Panc1 (cell line): ENCODE measurements at regions not wholly inside any gene's neighbourhood (a gene's known extent, or its start where the extent isn't known, plus 50 kb on each side); places are given as distances from the start of the nearest gene placed in this dataset.

Experiments used
- POLR2AphosphoS5 ChIP-seq: IDR thresholded peaks from 2 replicates; pipeline ENCODE4 v1.6.1; 2012; ENCODE audit warnings: mild to moderate bottlenecking, low read depth, low read length, moderate library complexity
- SIN3A ChIP-seq: IDR thresholded peaks from 2 replicates; pipeline ENCODE4 v1.6.1; 2012; ENCODE audit warnings: low read depth, mild to moderate bottlenecking, low read length, moderate library complexity, borderline replicate concordance; ENCODE audit not compliant: insufficient read depth
- TF ChIP-seq, protein P1 (sequence below): fragments of 450-650 bp; IDR thresholded peaks from 2 replicates; pipeline ENCODE4 v1.5.1; 2017; ENCODE audit warnings: mild to moderate bottlenecking
- TF ChIP-seq, protein P2 (sequence below), 2 experiments: IDR thresholded peaks; 2 replicates each; pipeline ENCODE4 v1.6.1; 2011 to 2012; ENCODE audit warnings: low read depth in 2 of 2, control low read depth in 1 of 2, low read length in 1 of 2, mild to moderate bottlenecking in 1 of 2, moderate library complexity in 1 of 2; ENCODE audit not compliant: insufficient read depth in 1 of 2

DNA sequence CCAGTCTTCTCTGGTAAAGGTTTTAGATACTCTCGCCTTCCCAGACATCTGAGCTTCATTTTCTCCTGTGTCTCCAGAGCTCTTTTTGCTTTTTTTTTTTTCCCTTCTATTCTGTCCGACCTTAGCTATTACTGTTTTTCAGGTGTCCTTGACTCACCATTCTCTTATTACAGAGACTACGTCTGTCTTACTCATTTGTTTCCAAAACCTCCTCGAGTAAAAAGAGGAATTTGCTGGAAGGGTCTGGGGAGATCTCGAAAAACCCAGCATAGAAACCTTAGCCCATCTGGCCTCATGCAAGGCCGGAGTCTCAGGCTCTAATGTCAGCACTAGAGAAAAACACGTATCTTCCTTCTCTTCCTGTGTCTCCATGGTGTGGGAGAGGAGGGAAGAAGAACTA, 109.2 kb upstream of the CARMIL1 start:
- TF ChIP-seq, protein P1, sequence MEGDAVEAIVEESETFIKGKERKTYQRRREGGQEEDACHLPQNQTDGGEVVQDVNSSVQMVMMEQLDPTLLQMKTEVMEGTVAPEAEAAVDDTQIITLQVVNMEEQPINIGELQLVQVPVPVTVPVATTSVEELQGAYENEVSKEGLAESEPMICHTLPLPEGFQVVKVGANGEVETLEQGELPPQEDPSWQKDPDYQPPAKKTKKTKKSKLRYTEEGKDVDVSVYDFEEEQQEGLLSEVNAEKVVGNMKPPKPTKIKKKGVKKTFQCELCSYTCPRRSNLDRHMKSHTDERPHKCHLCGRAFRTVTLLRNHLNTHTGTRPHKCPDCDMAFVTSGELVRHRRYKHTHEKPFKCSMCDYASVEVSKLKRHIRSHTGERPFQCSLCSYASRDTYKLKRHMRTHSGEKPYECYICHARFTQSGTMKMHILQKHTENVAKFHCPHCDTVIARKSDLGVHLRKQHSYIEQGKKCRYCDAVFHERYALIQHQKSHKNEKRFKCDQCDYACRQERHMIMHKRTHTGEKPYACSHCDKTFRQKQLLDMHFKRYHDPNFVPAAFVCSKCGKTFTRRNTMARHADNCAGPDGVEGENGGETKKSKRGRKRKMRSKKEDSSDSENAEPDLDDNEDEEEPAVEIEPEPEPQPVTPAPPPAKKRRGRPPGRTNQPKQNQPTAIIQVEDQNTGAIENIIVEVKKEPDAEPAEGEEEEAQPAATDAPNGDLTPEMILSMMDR: no peak
- TF ChIP-seq, protein P2, sequence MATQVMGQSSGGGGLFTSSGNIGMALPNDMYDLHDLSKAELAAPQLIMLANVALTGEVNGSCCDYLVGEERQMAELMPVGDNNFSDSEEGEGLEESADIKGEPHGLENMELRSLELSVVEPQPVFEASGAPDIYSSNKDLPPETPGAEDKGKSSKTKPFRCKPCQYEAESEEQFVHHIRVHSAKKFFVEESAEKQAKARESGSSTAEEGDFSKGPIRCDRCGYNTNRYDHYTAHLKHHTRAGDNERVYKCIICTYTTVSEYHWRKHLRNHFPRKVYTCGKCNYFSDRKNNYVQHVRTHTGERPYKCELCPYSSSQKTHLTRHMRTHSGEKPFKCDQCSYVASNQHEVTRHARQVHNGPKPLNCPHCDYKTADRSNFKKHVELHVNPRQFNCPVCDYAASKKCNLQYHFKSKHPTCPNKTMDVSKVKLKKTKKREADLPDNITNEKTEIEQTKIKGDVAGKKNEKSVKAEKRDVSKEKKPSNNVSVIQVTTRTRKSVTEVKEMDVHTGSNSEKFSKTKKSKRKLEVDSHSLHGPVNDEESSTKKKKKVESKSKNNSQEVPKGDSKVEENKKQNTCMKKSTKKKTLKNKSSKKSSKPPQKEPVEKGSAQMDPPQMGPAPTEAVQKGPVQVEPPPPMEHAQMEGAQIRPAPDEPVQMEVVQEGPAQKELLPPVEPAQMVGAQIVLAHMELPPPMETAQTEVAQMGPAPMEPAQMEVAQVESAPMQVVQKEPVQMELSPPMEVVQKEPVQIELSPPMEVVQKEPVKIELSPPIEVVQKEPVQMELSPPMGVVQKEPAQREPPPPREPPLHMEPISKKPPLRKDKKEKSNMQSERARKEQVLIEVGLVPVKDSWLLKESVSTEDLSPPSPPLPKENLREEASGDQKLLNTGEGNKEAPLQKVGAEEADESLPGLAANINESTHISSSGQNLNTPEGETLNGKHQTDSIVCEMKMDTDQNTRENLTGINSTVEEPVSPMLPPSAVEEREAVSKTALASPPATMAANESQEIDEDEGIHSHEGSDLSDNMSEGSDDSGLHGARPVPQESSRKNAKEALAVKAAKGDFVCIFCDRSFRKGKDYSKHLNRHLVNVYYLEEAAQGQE (IDR thresholded peaks at IDR 0.05; ENCODE audit: insufficient read depth in 1 of 2, low read depth in 2 of 2, low read length in 1 of 2): no peak
- TF ChIP-seq POLR2AphosphoS5 (no peak), SIN3A (no peak)
